ENCODE measurements at regions not wholly inside any gene's neighbourhood (a gene's known extent, or its start where the extent isn't known, plus 50 kb on each side); places are given as distances from the start of the nearest gene placed in this dataset.

DNA sequence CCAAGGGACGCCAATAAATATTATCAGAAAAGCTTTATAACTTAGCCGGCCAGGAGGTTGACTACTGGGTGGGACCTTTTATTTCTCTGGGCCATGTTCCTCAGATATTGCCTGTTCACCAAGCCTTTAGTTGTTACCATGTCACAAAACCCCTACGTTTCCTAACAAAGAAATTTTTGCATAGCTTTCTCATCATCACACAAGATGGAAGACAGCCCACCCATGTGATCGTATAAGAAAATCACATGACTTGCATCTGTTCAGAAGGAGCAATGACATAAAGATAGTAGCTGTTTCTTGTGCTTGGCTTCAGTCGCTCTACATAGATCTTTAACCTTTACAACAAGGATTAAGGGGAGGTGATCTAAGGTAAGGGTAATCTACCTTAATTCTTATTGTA, 88.9 kb upstream of the NGF start:
- no peak for DNase-seq (ENCODE audit: low read depth)
- TF ChIP-seq, protein P1, sequence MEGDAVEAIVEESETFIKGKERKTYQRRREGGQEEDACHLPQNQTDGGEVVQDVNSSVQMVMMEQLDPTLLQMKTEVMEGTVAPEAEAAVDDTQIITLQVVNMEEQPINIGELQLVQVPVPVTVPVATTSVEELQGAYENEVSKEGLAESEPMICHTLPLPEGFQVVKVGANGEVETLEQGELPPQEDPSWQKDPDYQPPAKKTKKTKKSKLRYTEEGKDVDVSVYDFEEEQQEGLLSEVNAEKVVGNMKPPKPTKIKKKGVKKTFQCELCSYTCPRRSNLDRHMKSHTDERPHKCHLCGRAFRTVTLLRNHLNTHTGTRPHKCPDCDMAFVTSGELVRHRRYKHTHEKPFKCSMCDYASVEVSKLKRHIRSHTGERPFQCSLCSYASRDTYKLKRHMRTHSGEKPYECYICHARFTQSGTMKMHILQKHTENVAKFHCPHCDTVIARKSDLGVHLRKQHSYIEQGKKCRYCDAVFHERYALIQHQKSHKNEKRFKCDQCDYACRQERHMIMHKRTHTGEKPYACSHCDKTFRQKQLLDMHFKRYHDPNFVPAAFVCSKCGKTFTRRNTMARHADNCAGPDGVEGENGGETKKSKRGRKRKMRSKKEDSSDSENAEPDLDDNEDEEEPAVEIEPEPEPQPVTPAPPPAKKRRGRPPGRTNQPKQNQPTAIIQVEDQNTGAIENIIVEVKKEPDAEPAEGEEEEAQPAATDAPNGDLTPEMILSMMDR (IDR thresholded peaks at IDR 0.05; ENCODE audit: control insufficient read depth, insufficient read depth, low read depth, low read length, missing control alignments), result no peak
- H3K4me3 ChIP-seq (ENCODE audit: control insufficient read depth, low read depth, low read length), result no peak overlapping the region

DNA sequence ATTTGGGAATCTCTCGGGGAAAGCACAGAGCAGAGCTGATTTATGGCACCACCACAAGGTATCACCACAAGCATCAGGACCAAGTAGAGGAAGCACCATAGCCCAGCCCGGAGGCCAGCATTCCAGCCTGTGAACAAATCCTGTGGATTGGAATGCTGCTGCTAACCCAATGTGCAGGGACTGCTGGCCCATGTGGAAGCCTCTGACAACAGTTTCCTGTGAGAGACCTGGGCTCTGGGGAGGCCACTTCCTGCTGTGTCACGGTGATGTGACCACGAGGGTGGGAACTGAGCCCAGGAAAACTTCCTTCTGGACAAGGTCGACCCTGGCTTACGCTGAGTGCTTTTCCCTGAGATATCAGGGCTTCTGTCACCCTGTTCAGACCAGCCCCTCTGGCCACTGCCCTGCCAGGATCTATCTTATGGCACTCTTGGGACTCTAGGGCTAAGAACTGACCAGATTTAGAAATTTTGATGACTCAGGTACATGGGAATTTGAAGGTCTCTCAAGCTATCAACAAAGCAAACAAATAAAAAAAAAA, 88.3 kb upstream of the NGF start:
- DNase-seq (ENCODE audit: low read depth), result peak; percentile 76
- TF ChIP-seq, protein P1 (IDR thresholded peaks at IDR 0.05; ENCODE audit: control insufficient read depth, insufficient read depth, low read depth, low read length, missing control alignments), result no peak
- no peak overlapping the region for H3K4me3 ChIP-seq (ENCODE audit: control insufficient read depth, low read depth, low read length)

DNA sequence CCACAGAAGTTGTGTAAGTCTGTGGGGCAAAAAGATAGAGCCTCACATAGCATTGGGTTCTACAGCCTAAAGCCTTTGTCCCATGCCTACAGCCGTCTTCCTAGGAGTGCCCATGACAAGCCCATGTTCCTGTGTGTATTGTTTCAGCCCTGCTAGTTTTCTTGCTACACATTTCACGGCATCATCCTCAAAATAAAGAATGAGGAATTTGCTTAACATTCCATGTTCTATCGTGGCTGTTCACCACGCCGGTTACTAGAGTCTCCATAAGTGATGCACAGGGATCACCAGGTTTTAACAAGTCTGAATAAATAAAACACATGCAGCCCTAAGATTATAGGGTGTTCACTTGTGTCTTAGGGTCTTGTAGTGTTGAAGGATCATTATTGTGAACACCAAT, 87.4 kb upstream of the NGF start:
- TF ChIP-seq, protein P1 (IDR thresholded peaks at IDR 0.05; ENCODE audit: control insufficient read depth, insufficient read depth, low read depth, low read length, missing control alignments), result no peak
- DNase-seq (ENCODE audit: low read depth), result no peak
- H3K4me3 ChIP-seq (ENCODE audit: control insufficient read depth, low read depth, low read length), result no peak overlapping the region

DNA sequence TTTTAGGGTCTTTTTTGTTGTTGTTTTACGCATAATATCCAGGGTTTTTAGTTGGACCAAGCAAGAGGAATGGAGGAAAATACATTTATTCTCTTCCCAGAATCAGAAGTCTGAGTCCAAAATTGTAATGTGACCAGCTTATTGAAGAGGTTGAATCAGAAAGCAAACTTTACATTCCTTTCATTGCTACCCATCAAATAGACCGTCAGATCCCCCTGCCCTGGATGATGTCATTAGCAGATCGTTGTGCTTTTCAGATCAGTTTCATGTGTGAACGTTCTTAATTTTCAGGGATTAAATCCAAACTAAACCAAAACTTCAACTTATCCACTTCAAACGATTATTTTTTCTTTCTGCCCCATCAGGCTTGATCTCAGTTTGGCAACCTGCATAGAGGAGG, 85.7 kb upstream of the NGF start:
- TF ChIP-seq, protein P1 (IDR thresholded peaks at IDR 0.05; ENCODE audit: control insufficient read depth, insufficient read depth, low read depth, low read length, missing control alignments), result no peak
- H3K4me3 ChIP-seq (ENCODE audit: control insufficient read depth, low read depth, low read length), result no peak overlapping the region
- no peak for DNase-seq (ENCODE audit: low read depth)

GRCh38 chr1:115419571-115419970, 81.5 kb upstream of the NGF start:
- DNase-seq (ENCODE audit: low read depth), result no peak
- no peak overlapping the region for H3K4me3 ChIP-seq (ENCODE audit: control insufficient read depth, low read depth, low read length)
- TF ChIP-seq, protein P1 (IDR thresholded peaks at IDR 0.05; ENCODE audit: control insufficient read depth, insufficient read depth, low read depth, low read length, missing control alignments), result no peak

- TF ChIP-seq, protein P1 (IDR thresholded peaks at IDR 0.05; ENCODE audit: control insufficient read depth, insufficient read depth, low read depth, low read length, missing control alignments), result no peak
Measured at GRCh38 chr1:115413621-115414020, 75.6 kb upstream of the NGF start.

DNA sequence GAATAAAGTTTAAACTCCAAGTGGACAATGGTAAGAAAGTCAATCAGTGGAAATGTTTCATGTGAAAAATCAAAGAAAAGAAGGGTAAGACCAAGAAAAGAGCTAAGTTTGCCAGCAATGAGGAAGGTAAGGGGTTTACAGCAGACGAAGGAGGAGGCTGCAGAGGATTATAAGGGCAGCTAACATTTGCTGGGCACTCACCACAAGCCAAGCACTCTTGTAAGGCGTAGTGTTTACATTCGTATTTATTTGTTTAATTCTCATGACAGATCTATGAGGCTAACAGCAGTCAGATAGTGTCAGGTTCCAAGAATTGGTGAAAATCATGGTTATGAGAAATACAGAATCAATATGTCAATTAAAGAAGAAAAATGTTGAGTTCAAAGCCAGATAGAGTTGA, 75.2 kb upstream of the NGF start:
- DNase-seq (ENCODE audit: low read depth), result no peak
- TF ChIP-seq, protein P1 (IDR thresholded peaks at IDR 0.05; ENCODE audit: control insufficient read depth, insufficient read depth, low read depth, low read length, missing control alignments), result no peak
- H3K4me3 ChIP-seq (ENCODE audit: control insufficient read depth, low read depth, low read length), result no peak overlapping the region

More at GRCh38 chr1:115413621-115414020, 75.6 kb upstream of the NGF start:
- no peak overlapping the region for H3K4me3 ChIP-seq (ENCODE audit: control insufficient read depth, low read depth, low read length)
- DNase-seq (ENCODE audit: low read depth), result no peak

Measured in AG09309 (cell line).